OCI-LY1 (cell line): ENCODE measurements at regions not wholly inside any gene's neighbourhood (a gene's known extent, or its start where the extent isn't known, plus 50 kb on each side); places are given as distances from the start of the nearest gene placed in this dataset.

Source experiments
- H2AFZ ChIP-seq: fragments of 200-600 bp; sonication (generic), shearing (Covaris generic); 2 replicates; pipeline ENCODE4 v1.6.0; 2014; ENCODE audit warnings: antibody characterized with exemption, mild to moderate bottlenecking, low read length
- H3F3A ChIP-seq: fragments of 200-600 bp; sonication (generic), shearing (Covaris generic); 2 replicates; pipeline ENCODE4 v1.6.0; 2014; ENCODE audit warnings: mild to moderate bottlenecking, antibody characterized with exemption, low read length, moderate library complexity; ENCODE audit not compliant: insufficient read depth
- H3K27ac ChIP-seq: fragments of 200-600 bp; sonication (generic); 2 replicates; pipeline ENCODE4 v1.5.1; 2014; ENCODE audit warnings: low read length, mixed run types, mild to moderate bottlenecking, low read depth; ENCODE audit not compliant: poor library complexity, severe bottlenecking
- H3K27me3 ChIP-seq: fragments of 200-600 bp; sonication (generic); 2 replicates; pipeline ENCODE4 v1.6.0; 2014; ENCODE audit warnings: antibody characterized with exemption, mild to moderate bottlenecking, low read length, moderate library complexity; ENCODE audit not compliant: insufficient read depth
- H3K36me3 ChIP-seq: fragments of 200-600 bp; sonication (generic); 2 replicates; pipeline ENCODE4 v1.6.1; 2014; ENCODE audit warnings: mild to moderate bottlenecking, antibody characterized with exemption, low read length, moderate library complexity, mixed read lengths; ENCODE audit not compliant: insufficient read depth
- H3K4me1 ChIP-seq: fragments of 200-600 bp; sonication (generic); 2 replicates; pipeline ENCODE4 v1.5.1; 2014; ENCODE audit warnings: mild to moderate bottlenecking, low read length, moderate library complexity; ENCODE audit not compliant: insufficient read depth, severe bottlenecking
- H3K4me2 ChIP-seq: fragments of 200-600 bp; sonication (generic), shearing (Covaris generic); 2 replicates; pipeline ENCODE4 v1.6.1; 2014; ENCODE audit warnings: low read length
- H3K4me3 ChIP-seq: fragments of 200-600 bp; sonication (generic); 2 replicates; pipeline ENCODE4 v1.5.1; 2014; ENCODE audit warnings: low read length, low read depth, mild to moderate bottlenecking, mixed read lengths; ENCODE audit not compliant: poor library complexity, severe bottlenecking
- H3K79me2 ChIP-seq: fragments of 200-600 bp; shearing (Covaris generic); 2 replicates; pipeline ENCODE4 v1.6.1; 2016; ENCODE audit warnings: mixed run types, low read length, mixed read lengths; ENCODE audit not compliant: insufficient read depth
- H3K9ac ChIP-seq: fragments of 200-600 bp; sonication (generic), shearing (Covaris generic); 2 replicates; pipeline ENCODE4 v1.6.1; 2014; ENCODE audit warnings: mild to moderate bottlenecking, low read length, mixed read lengths
- H3K9me2 ChIP-seq: fragments of 200-600 bp; sonication (generic), shearing (Covaris generic); 2 replicates; pipeline ENCODE4 v1.6.1; 2014; ENCODE audit warnings: low read depth, mild to moderate bottlenecking, low read length, mixed read lengths
- H3K9me3 ChIP-seq: fragments of 200-600 bp; shearing (Covaris generic); 2 replicates; pipeline ENCODE4 v1.6.1; 2014; ENCODE audit warnings: low read length, mixed read lengths
- H4K20me1 ChIP-seq: fragments of 200-600 bp; sonication (generic), shearing (Covaris generic); 2 replicates; pipeline ENCODE4 v1.6.0; 2016; ENCODE audit warnings: mild to moderate bottlenecking, low read length; ENCODE audit not compliant: insufficient read depth
- EZH2 ChIP-seq: fragments of 200-600 bp; sonication (generic), shearing (Covaris generic); IDR thresholded peaks from 2 replicates; pipeline ENCODE4 v1.8.0; 2017; ENCODE audit warnings: borderline replicate concordance, mixed run types, mild to moderate bottlenecking, antibody characterized with exemption, low read length, moderate library complexity, mixed read lengths
- TF ChIP-seq, protein P1 (sequence below): fragments of 200-600 bp; sonication (generic), shearing (Covaris generic); IDR thresholded peaks from 2 replicates; pipeline ENCODE4 v1.5.1; 2017; ENCODE audit warnings: mild to moderate bottlenecking, antibody characterized with exemption, low read length, moderate library complexity, mixed read lengths

DNA sequence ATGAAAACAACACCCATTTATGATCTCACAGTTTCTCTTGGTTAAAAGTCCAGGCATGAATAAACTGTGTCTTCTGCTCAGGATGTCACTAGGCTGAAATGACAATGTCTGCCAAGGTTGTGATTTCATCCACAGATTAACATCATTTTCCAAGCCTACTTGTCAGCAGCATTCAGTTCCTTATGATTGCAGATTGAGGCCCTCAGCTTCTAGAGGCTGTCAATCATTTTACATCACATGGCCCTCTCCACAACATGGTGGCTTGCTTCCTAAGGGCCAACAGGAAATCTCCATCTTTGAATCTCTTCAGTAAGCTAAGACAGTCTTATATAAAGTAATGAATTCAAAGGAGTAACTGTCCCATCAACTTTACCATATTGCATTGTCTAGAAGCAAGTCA lies 377.6 kb downstream of the ANKRD7 start:
- Histone ChIP-seq H4K20me1 (no peaks in the 10 kb centered on the region), H3K27ac (no peak overlapping the region), H3F3A (no peaks in the 10 kb centered on the region), H3K4me3 (no peak overlapping the region), H3K36me3 (no peaks in the 10 kb centered on the region), H3K9ac (no peak overlapping the region), H3K4me2 (no peak overlapping the region), H3K27me3 (no peaks in the 10 kb centered on the region), H3K9me2 (no peaks in the 10 kb centered on the region), H3K9me3 (no peaks in the 10 kb centered on the region), H3K4me1 (no peaks in the 10 kb centered on the region), H3K79me2 (no peaks in the 10 kb centered on the region), H2AFZ (no peak overlapping the region)
- TF ChIP-seq, protein P1, sequence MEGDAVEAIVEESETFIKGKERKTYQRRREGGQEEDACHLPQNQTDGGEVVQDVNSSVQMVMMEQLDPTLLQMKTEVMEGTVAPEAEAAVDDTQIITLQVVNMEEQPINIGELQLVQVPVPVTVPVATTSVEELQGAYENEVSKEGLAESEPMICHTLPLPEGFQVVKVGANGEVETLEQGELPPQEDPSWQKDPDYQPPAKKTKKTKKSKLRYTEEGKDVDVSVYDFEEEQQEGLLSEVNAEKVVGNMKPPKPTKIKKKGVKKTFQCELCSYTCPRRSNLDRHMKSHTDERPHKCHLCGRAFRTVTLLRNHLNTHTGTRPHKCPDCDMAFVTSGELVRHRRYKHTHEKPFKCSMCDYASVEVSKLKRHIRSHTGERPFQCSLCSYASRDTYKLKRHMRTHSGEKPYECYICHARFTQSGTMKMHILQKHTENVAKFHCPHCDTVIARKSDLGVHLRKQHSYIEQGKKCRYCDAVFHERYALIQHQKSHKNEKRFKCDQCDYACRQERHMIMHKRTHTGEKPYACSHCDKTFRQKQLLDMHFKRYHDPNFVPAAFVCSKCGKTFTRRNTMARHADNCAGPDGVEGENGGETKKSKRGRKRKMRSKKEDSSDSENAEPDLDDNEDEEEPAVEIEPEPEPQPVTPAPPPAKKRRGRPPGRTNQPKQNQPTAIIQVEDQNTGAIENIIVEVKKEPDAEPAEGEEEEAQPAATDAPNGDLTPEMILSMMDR = no peak
- no peak for TF ChIP-seq EZH2

DNA sequence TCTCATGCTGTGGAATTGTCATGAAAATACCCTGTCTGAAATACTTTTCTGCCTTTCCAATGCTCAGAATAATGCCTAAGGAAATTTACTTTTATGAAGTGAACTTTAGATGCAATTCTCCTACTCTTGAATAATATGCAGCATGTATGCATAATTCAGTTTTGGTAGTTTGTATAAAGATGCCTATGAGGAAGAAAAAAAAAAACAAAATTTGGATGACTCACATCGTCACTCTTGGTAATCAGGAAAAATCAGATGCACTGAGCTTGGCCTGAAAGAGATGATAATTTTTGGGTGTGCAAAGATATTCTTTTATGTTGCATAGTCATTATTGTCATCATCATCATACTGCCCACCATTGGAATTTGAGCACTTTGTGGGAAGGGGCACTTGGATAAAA lies 382.1 kb downstream of the ANKRD7 start:
- Histone ChIP-seq H3K9me3 (no peaks in the 10 kb centered on the region), H3K4me2 (no peak overlapping the region), H4K20me1 (no peaks in the 10 kb centered on the region), H3K9ac (no peak overlapping the region), H3K4me3 (no peak overlapping the region), H3K27me3 (no peaks in the 10 kb centered on the region), H3K9me2 (no peaks in the 10 kb centered on the region), H3K36me3 (no peaks in the 10 kb centered on the region), H3K79me2 (no peaks in the 10 kb centered on the region), H3K4me1 (no peaks in the 10 kb centered on the region), H3F3A (no peaks in the 10 kb centered on the region), H3K27ac (no peak overlapping the region), H2AFZ (no peak overlapping the region)
- no peak for TF ChIP-seq EZH2
- TF ChIP-seq, protein P1 = no peak

DNA sequence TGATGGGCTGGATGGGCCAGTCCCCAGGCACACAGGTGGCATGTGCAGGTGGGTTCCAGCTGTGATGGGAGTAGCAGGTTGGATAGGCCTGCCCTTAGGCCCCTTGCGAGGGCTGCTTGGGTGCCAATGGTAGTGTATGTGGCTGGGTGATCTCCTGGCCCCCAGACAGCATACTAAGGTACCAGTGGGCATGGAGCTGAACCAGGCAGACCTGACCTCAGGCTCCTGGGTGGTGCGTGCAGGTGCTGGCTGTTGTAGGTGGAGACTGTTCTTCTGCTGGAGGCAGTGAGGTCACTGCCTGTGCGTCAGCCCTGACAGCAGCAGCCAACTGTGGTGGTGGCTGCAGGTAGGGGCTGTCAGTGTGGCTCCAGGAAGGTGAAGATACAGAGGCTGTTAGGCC lies 384.7 kb downstream of the ANKRD7 start:
- TF ChIP-seq EZH2 = no peak
- TF ChIP-seq, protein P1 = no peak
- Histone ChIP-seq H3K4me3 (no peak overlapping the region), H3K79me2 (no peaks in the 10 kb centered on the region), H2AFZ (no peak overlapping the region), H3K36me3 (no peaks in the 10 kb centered on the region), H3F3A (no peaks in the 10 kb centered on the region), H3K27ac (no peak overlapping the region), H3K4me2 (no peak overlapping the region), H4K20me1 (no peaks in the 10 kb centered on the region), H3K9me3 (no peaks in the 10 kb centered on the region), H3K4me1 (no peaks in the 10 kb centered on the region), H3K27me3 (no peaks in the 10 kb centered on the region), H3K9me2 (no peaks in the 10 kb centered on the region), H3K9ac (no peak overlapping the region)
